ENCODE measurements at regions not wholly inside any gene's neighbourhood (a gene's known extent, or its start where the extent isn't known, plus 50 kb on each side); places are given as distances from the start of the nearest gene placed in this dataset.

- POLR2A ChIA-PET (ENCODE audit: low non-redundant PET), result no interaction called here
- Histone ChIP-seq H3K9me3 (ENCODE audit: low read depth, low read length, poor library complexity, severe bottlenecking) (peaks cover 64% of the 10 kb centered on the region), H3K4me3 (ENCODE audit: low read depth, low read length, poor library complexity, severe bottlenecking) (no peak overlapping the region), H3K36me3 (ENCODE audit: insufficient read depth, low read length, poor library complexity, severe bottlenecking) (no peaks in the 10 kb centered on the region), H3K27ac (ENCODE audit: low read depth, low read length, poor library complexity, severe bottlenecking) (no peak overlapping the region), H3K27me3 (replicated peaks; ENCODE audit: insufficient read depth, low read depth, low read length, poor library complexity) (no peaks in the 10 kb centered on the region), H3K4me1 (ENCODE audit: insufficient read depth, low read length, poor library complexity, severe bottlenecking) (no peaks in the 10 kb centered on the region)
- DNase-seq (ENCODE audit: low spot score), result no peak
- TF ChIP-seq EZH2 (IDR thresholded peaks at IDR 0.05; ENCODE audit: borderline replicate concordance, low read depth, low read length, poor library complexity, severe bottlenecking) (no peak), CTCF (conservative IDR thresholded peaks at IDR 0.05; ENCODE audit: low read depth, low read length) (no peak)
- intact Hi-C loops (cut with micrococcal nuclease; ENCODE audit: unreplicated experiment), result no loop called here
- no TSS peak for BruUV-seq (replicated peaks)
- CTCF ChIA-PET, result no interaction called here
Measured at GRCh38 chr7:63025815-63026214, 972.8 kb upstream of the ZNF722 start.

- BruUV-seq (replicated peaks), result no TSS peak
- no peaks in the 10 kb centered on the region for H3K36me3 ChIP-seq (ENCODE audit: insufficient read depth, low read length, poor library complexity, severe bottlenecking)
- POLR2A ChIA-PET (ENCODE audit: low non-redundant PET), result no interaction called here
- CTCF ChIA-PET, result no interaction called here
- peaks cover 62% of the 10 kb centered on the region for H3K9me3 ChIP-seq (ENCODE audit: low read depth, low read length, poor library complexity, severe bottlenecking)
- H3K4me1 ChIP-seq (ENCODE audit: insufficient read depth, low read length, poor library complexity, severe bottlenecking), result no peaks in the 10 kb centered on the region
- no peak overlapping the region for H3K4me3 ChIP-seq (ENCODE audit: low read depth, low read length, poor library complexity, severe bottlenecking)
- no peaks in the 10 kb centered on the region for H3K27me3 ChIP-seq (replicated peaks; ENCODE audit: insufficient read depth, low read depth, low read length, poor library complexity)
- DNase-seq (ENCODE audit: low spot score), result no peak
- no peak overlapping the region for H3K27ac ChIP-seq (ENCODE audit: low read depth, low read length, poor library complexity, severe bottlenecking)
- TF ChIP-seq CTCF (conservative IDR thresholded peaks at IDR 0.05; ENCODE audit: low read depth, low read length) (no peak), EZH2 (IDR thresholded peaks at IDR 0.05; ENCODE audit: borderline replicate concordance, low read depth, low read length, poor library complexity, severe bottlenecking) (no peak)
- intact Hi-C loops (cut with micrococcal nuclease; ENCODE audit: unreplicated experiment), result no loop called here
Measured at GRCh38 chr7:63027075-63027474, 971.6 kb upstream of the ZNF722 start.

- no peak for DNase-seq (ENCODE audit: low spot score)
- Histone ChIP-seq H3K36me3 (ENCODE audit: insufficient read depth, low read length, poor library complexity, severe bottlenecking) (no peaks in the 10 kb centered on the region), H3K27ac (ENCODE audit: low read depth, low read length, poor library complexity, severe bottlenecking) (no peak overlapping the region), H3K4me1 (ENCODE audit: insufficient read depth, low read length, poor library complexity, severe bottlenecking) (no peaks in the 10 kb centered on the region), H3K4me3 (ENCODE audit: low read depth, low read length, poor library complexity, severe bottlenecking) (no peak overlapping the region), H3K9me3 (ENCODE audit: low read depth, low read length, poor library complexity, severe bottlenecking) (peaks cover 54% of the 10 kb centered on the region), H3K27me3 (replicated peaks; ENCODE audit: insufficient read depth, low read depth, low read length, poor library complexity) (no peaks in the 10 kb centered on the region)
- no TSS peak for BruUV-seq (replicated peaks)
- intact Hi-C loops (cut with micrococcal nuclease; ENCODE audit: unreplicated experiment), result no loop called here
- CTCF ChIA-PET, result no interaction called here
- TF ChIP-seq EZH2 (IDR thresholded peaks at IDR 0.05; ENCODE audit: borderline replicate concordance, low read depth, low read length, poor library complexity, severe bottlenecking) (no peak), CTCF (conservative IDR thresholded peaks at IDR 0.05; ENCODE audit: low read depth, low read length) (no peak)
- POLR2A ChIA-PET (ENCODE audit: low non-redundant PET), result no interaction called here
Measured at GRCh38 chr7:63028376-63029206, 970.1 kb upstream of the ZNF722 start.

Measured in A673 (cell line).